ENCODE measurements at regions not wholly inside any gene's neighbourhood (a gene's known extent, or its start where the extent isn't known, plus 50 kb on each side); places are given as distances from the start of the nearest gene placed in this dataset.

DNA sequence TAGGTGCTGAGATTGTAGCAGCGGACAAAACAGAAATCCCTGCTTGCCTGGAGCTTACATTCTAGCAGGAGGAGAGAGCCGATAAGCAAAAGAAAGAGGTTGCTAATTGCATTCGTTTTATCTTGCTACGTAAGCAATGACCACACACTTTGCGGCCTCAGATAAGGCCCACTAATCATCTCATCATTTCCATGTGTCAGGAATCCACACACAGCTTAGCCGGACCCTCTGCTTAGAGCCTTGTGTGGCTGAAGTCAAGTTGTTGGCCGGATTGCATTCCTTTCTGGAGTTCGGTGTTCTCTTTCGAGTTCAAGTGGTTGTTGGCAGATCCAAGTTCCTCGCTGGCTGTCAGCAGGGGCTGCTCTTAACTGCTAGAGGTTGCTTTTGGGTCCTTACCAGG is 101.6 kb downstream of the CHST1 start:
- H3K27me3 ChIP-seq (ENCODE audit: insufficient read depth, poor library complexity, severe bottlenecking) = no peaks in the 10 kb centered on the region
- DNase-seq (ENCODE audit: low read depth in 1 of 2, low spot score in 1 of 2) = no peak
- no peak overlapping the region for H3K27ac ChIP-seq (replicated peaks)
- TF ChIP-seq CTCF (IDR thresholded peaks at IDR 0.05; ENCODE audit: insufficient read depth, low read length) = no peak
- no peak for TF ChIP-seq SPI1 (IDR thresholded peaks at IDR 0.05; ENCODE audit: borderline replicate concordance, low read depth)
- TF ChIP-seq POLR2AphosphoS5 (IDR thresholded peaks at IDR 0.05; ENCODE audit: low read depth) = no peak
- no peak overlapping the region for H3K4me3 ChIP-seq (replicated peaks; ENCODE audit: insufficient read depth, low read length)

GRCh38 chr11:45563171-45563570 is 102.3 kb downstream of the CHST1 start:
- H3K27me3 ChIP-seq (ENCODE audit: insufficient read depth, poor library complexity, severe bottlenecking) = no peaks in the 10 kb centered on the region
- no peak for DNase-seq (ENCODE audit: low read depth in 1 of 2, low spot score in 1 of 2)
- H3K27ac ChIP-seq (replicated peaks) = no peak overlapping the region
- H3K4me3 ChIP-seq (replicated peaks; ENCODE audit: insufficient read depth, low read length) = no peak overlapping the region
- TF ChIP-seq GABPA (IDR thresholded peaks at IDR 0.05; ENCODE audit: low read depth) (no peak), POLR2AphosphoS5 (IDR thresholded peaks at IDR 0.05; ENCODE audit: low read depth) (no peak), CTCF (IDR thresholded peaks at IDR 0.05; ENCODE audit: insufficient read depth, low read length) (no peak), SPI1 (IDR thresholded peaks at IDR 0.05; ENCODE audit: borderline replicate concordance, low read depth) (no peak)
- TF ChIP-seq, protein P1, sequence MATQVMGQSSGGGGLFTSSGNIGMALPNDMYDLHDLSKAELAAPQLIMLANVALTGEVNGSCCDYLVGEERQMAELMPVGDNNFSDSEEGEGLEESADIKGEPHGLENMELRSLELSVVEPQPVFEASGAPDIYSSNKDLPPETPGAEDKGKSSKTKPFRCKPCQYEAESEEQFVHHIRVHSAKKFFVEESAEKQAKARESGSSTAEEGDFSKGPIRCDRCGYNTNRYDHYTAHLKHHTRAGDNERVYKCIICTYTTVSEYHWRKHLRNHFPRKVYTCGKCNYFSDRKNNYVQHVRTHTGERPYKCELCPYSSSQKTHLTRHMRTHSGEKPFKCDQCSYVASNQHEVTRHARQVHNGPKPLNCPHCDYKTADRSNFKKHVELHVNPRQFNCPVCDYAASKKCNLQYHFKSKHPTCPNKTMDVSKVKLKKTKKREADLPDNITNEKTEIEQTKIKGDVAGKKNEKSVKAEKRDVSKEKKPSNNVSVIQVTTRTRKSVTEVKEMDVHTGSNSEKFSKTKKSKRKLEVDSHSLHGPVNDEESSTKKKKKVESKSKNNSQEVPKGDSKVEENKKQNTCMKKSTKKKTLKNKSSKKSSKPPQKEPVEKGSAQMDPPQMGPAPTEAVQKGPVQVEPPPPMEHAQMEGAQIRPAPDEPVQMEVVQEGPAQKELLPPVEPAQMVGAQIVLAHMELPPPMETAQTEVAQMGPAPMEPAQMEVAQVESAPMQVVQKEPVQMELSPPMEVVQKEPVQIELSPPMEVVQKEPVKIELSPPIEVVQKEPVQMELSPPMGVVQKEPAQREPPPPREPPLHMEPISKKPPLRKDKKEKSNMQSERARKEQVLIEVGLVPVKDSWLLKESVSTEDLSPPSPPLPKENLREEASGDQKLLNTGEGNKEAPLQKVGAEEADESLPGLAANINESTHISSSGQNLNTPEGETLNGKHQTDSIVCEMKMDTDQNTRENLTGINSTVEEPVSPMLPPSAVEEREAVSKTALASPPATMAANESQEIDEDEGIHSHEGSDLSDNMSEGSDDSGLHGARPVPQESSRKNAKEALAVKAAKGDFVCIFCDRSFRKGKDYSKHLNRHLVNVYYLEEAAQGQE (IDR thresholded peaks at IDR 0.05; ENCODE audit: insufficient replicate concordance, low read depth) = no peak

- no peak overlapping the region for H3K27ac ChIP-seq (replicated peaks)
- DNase-seq (ENCODE audit: low read depth in 1 of 2, low spot score in 1 of 2) = no peak
- TF ChIP-seq SPI1 (IDR thresholded peaks at IDR 0.05; ENCODE audit: borderline replicate concordance, low read depth) = no peak
- no peak for TF ChIP-seq POLR2AphosphoS5 (IDR thresholded peaks at IDR 0.05; ENCODE audit: low read depth)
- no peak for TF ChIP-seq GABPA (IDR thresholded peaks at IDR 0.05; ENCODE audit: low read depth)
- no peak for TF ChIP-seq CTCF (IDR thresholded peaks at IDR 0.05; ENCODE audit: insufficient read depth, low read length)
- TF ChIP-seq, protein P1 (IDR thresholded peaks at IDR 0.05; ENCODE audit: insufficient replicate concordance, low read depth) = no peak
Observed at GRCh38 chr11:45560913-45561281, 104.5 kb downstream of the CHST1 start.

GRCh38 chr11:45560155-45560912 is 105.1 kb downstream of the CHST1 start:
- Histone ChIP-seq H3K4me3 (replicated peaks; ENCODE audit: insufficient read depth, low read length) (no peak overlapping the region), H3K27ac (replicated peaks) (no peak overlapping the region), H3K27me3 (ENCODE audit: insufficient read depth, poor library complexity, severe bottlenecking) (no peaks in the 10 kb centered on the region)
- DNase-seq (ENCODE audit: low read depth in 1 of 2, low spot score in 1 of 2) = no peak
- TF ChIP-seq SPI1 (IDR thresholded peaks at IDR 0.05; ENCODE audit: borderline replicate concordance, low read depth) (no peak), POLR2AphosphoS5 (IDR thresholded peaks at IDR 0.05; ENCODE audit: low read depth) (no peak), CTCF (IDR thresholded peaks at IDR 0.05; ENCODE audit: insufficient read depth, low read length) (no peak), GABPA (IDR thresholded peaks at IDR 0.05; ENCODE audit: low read depth) (no peak)
- TF ChIP-seq, protein P1 (IDR thresholded peaks at IDR 0.05; ENCODE audit: insufficient replicate concordance, low read depth) = no peak

More at GRCh38 chr11:45560913-45561281, 104.5 kb downstream of the CHST1 start:
- H3K27me3 ChIP-seq (ENCODE audit: insufficient read depth, poor library complexity, severe bottlenecking) = no peaks in the 10 kb centered on the region
- no peak overlapping the region for H3K4me3 ChIP-seq (replicated peaks; ENCODE audit: insufficient read depth, low read length)

Data from HL-60 (cell line).